ENCODE measurements at regions not wholly inside any gene's neighbourhood (a gene's known extent, or its start where the extent isn't known, plus 50 kb on each side); places are given as distances from the start of the nearest gene placed in this dataset.

DNA sequence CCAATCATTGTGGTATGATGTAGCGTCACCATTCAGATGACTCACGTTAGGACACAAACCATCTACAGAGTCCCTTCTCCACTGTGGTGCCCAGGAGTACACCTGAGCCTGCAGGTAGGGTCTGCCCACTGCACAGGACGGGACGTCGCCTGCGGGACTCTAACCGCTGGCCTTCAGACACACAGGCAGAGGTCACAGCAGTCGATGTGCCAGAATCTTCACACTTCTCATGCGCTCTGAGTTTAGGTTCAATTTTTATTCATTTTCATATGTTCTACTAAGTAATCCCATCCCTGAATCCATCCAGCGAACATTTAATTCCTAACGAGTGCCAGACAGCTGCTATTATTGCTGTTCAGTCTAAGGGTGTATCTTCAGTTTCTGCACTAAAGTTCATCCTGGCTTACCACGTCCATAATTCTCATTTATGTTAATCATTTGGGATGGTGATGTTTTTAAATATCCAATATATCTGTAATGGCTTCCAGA lies 73.3 kb downstream of the CXCL12 start:
- H3K36me3 ChIP-seq = no peaks in the 10 kb centered on the region
- intact Hi-C loops (cut with DNase I) = loop anchor here (5.0 kb wide), 2 partner anchors 619 to 639 kb away; no protein-coding TSS in a partner anchor
- 87% methylated on average over 11 of the region's 12 CpGs for WGBS
- H3K4me3 ChIP-seq = no peak overlapping the region
- H3K4me1 ChIP-seq = peaks cover 4 to 32% (median 23%) of the 10 kb centered on the region in 4 donors
- peak; percentile 72 for DNase-seq (ENCODE audit: extremely low spot score)
- TF ChIP-seq EP300 (IDR thresholded peaks at IDR 0.05) (no peak), POLR2A (IDR thresholded peaks at IDR 0.05; ENCODE audit: low read depth) (no peak), POLR2AphosphoS5 (IDR thresholded peaks at IDR 0.05) (no peak)
- TF ChIP-seq, protein P1, sequence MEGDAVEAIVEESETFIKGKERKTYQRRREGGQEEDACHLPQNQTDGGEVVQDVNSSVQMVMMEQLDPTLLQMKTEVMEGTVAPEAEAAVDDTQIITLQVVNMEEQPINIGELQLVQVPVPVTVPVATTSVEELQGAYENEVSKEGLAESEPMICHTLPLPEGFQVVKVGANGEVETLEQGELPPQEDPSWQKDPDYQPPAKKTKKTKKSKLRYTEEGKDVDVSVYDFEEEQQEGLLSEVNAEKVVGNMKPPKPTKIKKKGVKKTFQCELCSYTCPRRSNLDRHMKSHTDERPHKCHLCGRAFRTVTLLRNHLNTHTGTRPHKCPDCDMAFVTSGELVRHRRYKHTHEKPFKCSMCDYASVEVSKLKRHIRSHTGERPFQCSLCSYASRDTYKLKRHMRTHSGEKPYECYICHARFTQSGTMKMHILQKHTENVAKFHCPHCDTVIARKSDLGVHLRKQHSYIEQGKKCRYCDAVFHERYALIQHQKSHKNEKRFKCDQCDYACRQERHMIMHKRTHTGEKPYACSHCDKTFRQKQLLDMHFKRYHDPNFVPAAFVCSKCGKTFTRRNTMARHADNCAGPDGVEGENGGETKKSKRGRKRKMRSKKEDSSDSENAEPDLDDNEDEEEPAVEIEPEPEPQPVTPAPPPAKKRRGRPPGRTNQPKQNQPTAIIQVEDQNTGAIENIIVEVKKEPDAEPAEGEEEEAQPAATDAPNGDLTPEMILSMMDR (IDR thresholded peaks at IDR 0.05) = no peak
- peaks cover 0 to 3% (median 0%) of the 10 kb centered on the region in 4 donors for H3K27me3 ChIP-seq
- H3K9me3 ChIP-seq = no peaks in the 10 kb centered on the region
- no peak overlapping the region for H3K27ac ChIP-seq (replicated peaks in 1 of 4)

DNA sequence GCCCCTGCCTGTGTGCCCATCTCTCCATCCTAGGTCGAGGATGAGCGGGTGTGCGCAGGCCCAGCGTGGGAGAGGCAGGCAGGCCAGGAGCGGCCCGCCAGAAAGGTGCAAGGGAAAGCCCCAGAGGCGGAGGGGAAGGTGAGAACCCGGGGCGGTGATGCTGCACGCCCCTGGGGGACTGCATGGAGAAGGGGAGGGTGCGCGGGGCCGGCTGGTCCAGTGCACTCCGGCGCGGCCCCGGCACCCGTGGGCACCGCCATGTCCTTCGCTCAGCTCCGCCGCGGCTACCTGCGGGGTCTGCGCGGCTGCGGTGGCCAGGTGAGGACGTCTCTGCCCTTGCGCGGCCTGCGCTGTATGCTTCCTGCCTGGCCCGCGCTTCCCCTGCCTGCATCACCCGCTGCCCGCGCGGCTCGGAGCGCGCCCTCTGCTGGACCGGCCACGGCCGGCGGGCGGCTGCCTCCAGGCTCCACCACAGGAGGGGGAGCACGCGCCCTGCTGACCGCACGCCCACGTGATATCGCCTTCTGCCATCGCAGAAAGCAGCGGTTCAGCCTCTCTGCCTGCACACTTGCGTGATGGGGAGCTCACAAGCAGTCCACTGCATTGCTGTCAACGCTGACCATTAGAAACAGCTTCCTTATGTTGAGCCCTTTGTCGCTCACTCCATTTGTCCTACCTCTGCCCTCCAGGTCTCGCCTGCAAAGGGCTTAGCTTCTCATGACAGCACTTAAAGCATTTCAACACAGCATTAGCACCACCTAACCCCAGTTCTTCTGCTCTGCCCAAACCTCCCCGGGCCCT lies 73.9 kb downstream of the CXCL12 start:
- 40% methylated on average over 16 of the region's 58 CpGs for WGBS
- Histone ChIP-seq H3K9me3 (no peaks in the 10 kb centered on the region), H3K27ac (replicated peaks in 1 of 4) (peak overlapping the region in 1 of 4 donors; percentile 48), H3K4me3 (peak overlapping the region; percentile 40 to 59 (median 46)), H3K4me1 (peaks cover 4 to 32% (median 23%) of the 10 kb centered on the region in 4 donors), H3K36me3 (no peaks in the 10 kb centered on the region), H3K27me3 (no peaks in the 10 kb centered on the region)
- intact Hi-C loops (cut with DNase I) = loop anchor here (5.0 kb wide), 2 partner anchors 619 to 639 kb away; no protein-coding TSS in a partner anchor
- no peak for TF ChIP-seq EP300 (IDR thresholded peaks at IDR 0.05)
- TF ChIP-seq POLR2A (IDR thresholded peaks at IDR 0.05; ENCODE audit: low read depth) = no peak
- TF ChIP-seq, protein P1 (IDR thresholded peaks at IDR 0.05) = peak; percentile 88 to 96 (median 95)
- TF ChIP-seq POLR2AphosphoS5 (IDR thresholded peaks at IDR 0.05) = peak; percentile 33 to 79
- DNase-seq (ENCODE audit: extremely low spot score) = peak; percentile 95

DNA sequence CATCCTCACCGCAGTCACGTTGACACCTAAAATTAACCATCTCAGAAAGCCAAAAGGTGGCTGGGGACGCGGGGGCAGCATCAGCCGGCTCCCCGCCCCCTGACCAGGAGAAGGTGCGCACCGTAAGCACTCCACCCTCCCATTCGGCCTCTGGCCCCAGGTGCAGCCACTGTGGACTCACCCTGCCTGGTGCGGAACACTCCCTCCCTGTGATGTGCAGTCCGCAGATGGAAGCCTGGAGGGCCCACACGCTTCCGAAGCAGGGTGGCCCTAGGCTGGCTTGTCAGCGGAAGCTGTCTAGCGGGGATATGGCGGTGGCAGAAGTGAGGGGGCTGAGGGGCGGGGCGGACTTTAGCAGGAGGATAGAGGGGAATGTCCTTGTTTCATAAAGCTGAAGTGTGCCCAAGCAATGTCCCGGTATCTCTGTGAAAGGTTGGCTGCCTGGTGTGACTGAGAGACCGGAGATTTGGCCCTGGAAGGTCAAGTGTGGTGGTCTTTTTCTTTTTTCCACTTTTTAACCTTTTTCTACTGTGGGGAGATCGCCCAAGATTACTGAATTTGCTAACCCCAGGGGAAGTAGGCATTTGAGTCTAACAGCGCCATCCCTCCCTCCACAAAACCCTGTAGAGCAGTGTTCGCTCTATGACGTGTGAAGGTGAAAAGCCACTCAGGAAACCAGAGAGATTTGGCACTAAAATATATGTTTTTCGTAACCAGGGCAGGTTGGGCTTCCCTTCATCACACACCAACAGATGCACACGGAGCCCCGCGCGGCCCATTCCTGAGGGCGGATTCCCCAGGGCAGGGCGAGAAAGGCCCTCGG lies 74.7 kb downstream of the CXCL12 start:
- intact Hi-C loops (cut with DNase I) = loop anchor here (5.0 kb wide), 2 partner anchors 618 to 638 kb away; no protein-coding TSS in a partner anchor
- Histone ChIP-seq H3K27me3 (no peaks in the 10 kb centered on the region), H3K4me1 (peaks cover 4 to 32% (median 23%) of the 10 kb centered on the region in 4 donors), H3K36me3 (no peaks in the 10 kb centered on the region), H3K27ac (replicated peaks in 1 of 4) (peak overlapping the region in 1 of 4 donors; percentile 50), H3K4me3 (peak overlapping the region in 3 of 4 donors; percentile 40 to 47 (median 45)), H3K9me3 (no peaks in the 10 kb centered on the region)
- WGBS = 86% methylated on average over 22 of the region's 32 CpGs
- DNase-seq (ENCODE audit: extremely low spot score) = peak; percentile 70
- TF ChIP-seq POLR2AphosphoS5 (IDR thresholded peaks at IDR 0.05) = no peak
- no peak for TF ChIP-seq POLR2A (IDR thresholded peaks at IDR 0.05; ENCODE audit: low read depth)
- TF ChIP-seq EP300 (IDR thresholded peaks at IDR 0.05) = no peak

DNA sequence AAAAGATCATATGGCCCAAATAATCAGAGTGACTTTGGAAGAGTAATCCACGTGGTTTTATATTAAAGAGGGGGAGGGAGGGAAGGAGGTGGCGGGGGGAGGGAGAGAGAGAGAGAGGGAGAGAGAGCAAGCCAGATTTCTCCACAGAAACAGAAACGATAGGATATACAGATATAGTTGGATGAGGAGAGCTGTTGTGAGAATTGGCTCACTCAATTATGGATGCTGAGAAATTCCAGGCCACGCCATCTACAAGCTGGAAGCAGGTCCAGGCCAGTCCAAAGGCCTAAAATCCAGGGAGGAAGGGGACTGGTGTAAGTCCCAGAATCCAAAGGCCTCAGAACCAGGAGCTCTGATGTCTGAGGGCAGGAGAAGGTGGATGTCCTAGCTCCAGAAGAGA lies 75.5 kb downstream of the CXCL12 start:
- Histone ChIP-seq H3K27me3 (no peaks in the 10 kb centered on the region), H3K36me3 (no peaks in the 10 kb centered on the region), H3K9me3 (no peaks in the 10 kb centered on the region), H3K4me1 (peaks cover 4 to 32% (median 23%) of the 10 kb centered on the region in 4 donors), H3K27ac (replicated peaks in 1 of 4) (peak overlapping the region in 1 of 4 donors; percentile 50), H3K4me3 (no peak overlapping the region)
- intact Hi-C loops (cut with DNase I) = no loop called here
- TF ChIP-seq POLR2AphosphoS5 (IDR thresholded peaks at IDR 0.05) = no peak
- TF ChIP-seq POLR2A (IDR thresholded peaks at IDR 0.05; ENCODE audit: low read depth) = no peak
- TF ChIP-seq EP300 (IDR thresholded peaks at IDR 0.05) = no peak
- TF ChIP-seq, protein P1 (IDR thresholded peaks at IDR 0.05) = no peak
- 50% methylated on average over 4 of the region's 4 CpGs for WGBS
- no peak for DNase-seq (ENCODE audit: extremely low spot score)
